HG02884 (cell line): ENCODE measurements at regions not wholly inside any gene's neighbourhood (a gene's known extent, or its start where the extent isn't known, plus 50 kb on each side); places are given as distances from the start of the nearest gene placed in this dataset.

Experiments used
- ATAC-seq: cut with Tn5 transposase; IDR thresholded peaks from one replicate; pipeline ENCODE4 v1.9.1; 2021; ENCODE audit warnings: mild to moderate bottlenecking, moderate library complexity; ENCODE audit not compliant: unreplicated experiment

- ATAC-seq = no peak
Observed at GRCh38 chr13:105597573-105597972, 937.9 kb downstream of the EFNB2 start.

GRCh38 chr13:105595471-105595870, 940.0 kb downstream of the EFNB2 start:
- ATAC-seq = no peak

GRCh38 chr13:105591277-105591676, 944.2 kb downstream of the EFNB2 start:
- ATAC-seq = no peak

GRCh38 chr13:105587786-105588185, 947.7 kb downstream of the EFNB2 start:
- no peak for ATAC-seq

- no peak for ATAC-seq
Observed at GRCh38 chr13:105579821-105580710, 955.4 kb downstream of the EFNB2 start.

- no peak for ATAC-seq
Observed at GRCh38 chr13:105573136-105573535, 962.3 kb downstream of the EFNB2 start.

GRCh38 chr13:105572401-105572800, 963.1 kb downstream of the EFNB2 start:
- no peak for ATAC-seq

- ATAC-seq = no peak
Observed at GRCh38 chr13:105569816-105570215, 965.6 kb downstream of the EFNB2 start.

- no peak for ATAC-seq
Observed at GRCh38 chr13:105567951-105568525, 967.4 kb downstream of the EFNB2 start.

GRCh38 chr13:105565136-105565727, 970.2 kb downstream of the EFNB2 start:
- no peak for ATAC-seq

- ATAC-seq = no peak
Observed at GRCh38 chr13:105552078-105552477, 983.4 kb downstream of the EFNB2 start.

- no peak for ATAC-seq
Observed at GRCh38 chr13:105547851-105548250, 987.6 kb downstream of the EFNB2 start.

GRCh38 chr13:105545811-105546210, 989.7 kb downstream of the EFNB2 start:
- ATAC-seq = no peak

GRCh38 chr13:105543742-105544141, 991.7 kb downstream of the EFNB2 start:
- ATAC-seq = no peak

GRCh38 chr13:105541565-105541964, 993.9 kb downstream of the EFNB2 start:
- ATAC-seq = no peak

- no peak for ATAC-seq
Observed at GRCh38 chr13:105538346-105538745, 997.1 kb downstream of the EFNB2 start.

GRCh38 chr13:105537113-105537512, 998.3 kb downstream of the EFNB2 start:
- ATAC-seq = no peak

GRCh38 chr13:105530468-105530867, 1005.0 kb downstream of the EFNB2 start:
- no peak for ATAC-seq

GRCh38 chr13:105527127-105527526, 1008.3 kb downstream of the EFNB2 start:
- no peak for ATAC-seq

- ATAC-seq = no peak
Observed at GRCh38 chr13:105519771-105520170, 1015.7 kb downstream of the EFNB2 start.

GRCh38 chr13:105518086-105518485, 1017.4 kb downstream of the EFNB2 start:
- ATAC-seq = no peak

GRCh38 chr13:105514401-105514800, 1021.1 kb downstream of the EFNB2 start:
- ATAC-seq = no peak
